Transverse colon (tissue), 3 donors: ENCODE measurements at regions not wholly inside any gene's neighbourhood (a gene's known extent, or its start where the extent isn't known, plus 50 kb on each side); places are given as distances from the start of the nearest gene placed in this dataset.

Source experiments
- POLR2A ChIP-seq: fragments of 450-650 bp; IDR thresholded peaks from one replicate; pipeline ENCODE4 v1.6.1; 2016; ENCODE audit warnings: antibody characterized with exemption, mild to moderate bottlenecking, moderate library complexity
- TF ChIP-seq, protein P1 (sequence below), 5 experiments: fragments of 200-600 bp in 3 of 5; fragments of 450-650 bp in 2 of 5; sonication (generic) in 3 of 5; IDR thresholded peaks; 1 replicate in 2 of 5; 2 replicates in 3 of 5; pipeline ENCODE4 v1.5.1; 2016 to 2017; ENCODE audit warnings: antibody characterized with exemption in 5 of 5, inconsistent platforms in 3 of 5, mild to moderate bottlenecking in 2 of 5, moderate library complexity in 1 of 5

DNA sequence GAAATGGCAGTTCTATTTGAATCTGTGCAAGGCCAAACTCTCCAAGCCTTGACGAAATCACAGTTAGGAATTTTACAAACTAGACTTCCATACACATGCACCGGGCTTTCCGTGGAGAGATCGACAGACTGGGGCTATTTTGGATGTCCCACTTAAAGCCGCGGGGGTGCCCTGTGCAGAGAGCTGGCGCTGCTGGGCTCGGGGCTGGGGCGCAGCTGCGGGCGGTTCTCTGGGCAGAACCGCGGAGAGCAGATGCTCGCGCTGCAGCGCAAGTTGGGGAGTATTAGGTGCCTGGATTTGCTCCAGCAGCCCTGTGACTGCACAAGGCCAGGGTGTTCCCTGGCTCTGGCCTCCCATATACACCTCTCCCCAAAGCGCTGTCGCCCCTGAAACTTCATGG lies 67.2 kb downstream of the SPATA19 start:
- TF ChIP-seq POLR2A, result no peak
- TF ChIP-seq, protein P1, sequence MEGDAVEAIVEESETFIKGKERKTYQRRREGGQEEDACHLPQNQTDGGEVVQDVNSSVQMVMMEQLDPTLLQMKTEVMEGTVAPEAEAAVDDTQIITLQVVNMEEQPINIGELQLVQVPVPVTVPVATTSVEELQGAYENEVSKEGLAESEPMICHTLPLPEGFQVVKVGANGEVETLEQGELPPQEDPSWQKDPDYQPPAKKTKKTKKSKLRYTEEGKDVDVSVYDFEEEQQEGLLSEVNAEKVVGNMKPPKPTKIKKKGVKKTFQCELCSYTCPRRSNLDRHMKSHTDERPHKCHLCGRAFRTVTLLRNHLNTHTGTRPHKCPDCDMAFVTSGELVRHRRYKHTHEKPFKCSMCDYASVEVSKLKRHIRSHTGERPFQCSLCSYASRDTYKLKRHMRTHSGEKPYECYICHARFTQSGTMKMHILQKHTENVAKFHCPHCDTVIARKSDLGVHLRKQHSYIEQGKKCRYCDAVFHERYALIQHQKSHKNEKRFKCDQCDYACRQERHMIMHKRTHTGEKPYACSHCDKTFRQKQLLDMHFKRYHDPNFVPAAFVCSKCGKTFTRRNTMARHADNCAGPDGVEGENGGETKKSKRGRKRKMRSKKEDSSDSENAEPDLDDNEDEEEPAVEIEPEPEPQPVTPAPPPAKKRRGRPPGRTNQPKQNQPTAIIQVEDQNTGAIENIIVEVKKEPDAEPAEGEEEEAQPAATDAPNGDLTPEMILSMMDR (IDR thresholded peaks at IDR 0.05), result no peak
